Esophagus squamous epithelium (tissue), 5 donors: ENCODE measurements at regions not wholly inside any gene's neighbourhood (a gene's known extent, or its start where the extent isn't known, plus 50 kb on each side); places are given as distances from the start of the nearest gene placed in this dataset.

Experiments used
- DNase-seq: peaks from one replicate; lab custom pipeline; 2025; lab: John Stamatoyannopoulos, UW
- H3K27ac ChIP-seq, 4 donors: fragments of 200-600 bp; sonication (generic); one replicate each; pipeline ENCODE4 v1.5.1; 2016 to 2019; ENCODE audit warnings: mild to moderate bottlenecking in 1 of 4
- H3K27me3 ChIP-seq, 4 donors: fragments of 200-600 bp; sonication (generic); 1 replicate in 3 of 4; 2 replicates in 1 of 4; pipeline versions ENCODE4 v1.5.1 to v1.6.0; 2017 to 2021; ENCODE audit warnings: antibody characterized with exemption in 1 of 4
- H3K36me3 ChIP-seq, 3 donors: fragments of 200-600 bp; sonication (generic); one replicate each; pipeline ENCODE4 v1.5.1; 2016 to 2019
- H3K4me1 ChIP-seq, 3 donors: fragments of 200-600 bp; sonication (generic); one replicate each; pipeline ENCODE4 v1.5.1; 2017 to 2019
- H3K4me3 ChIP-seq, 4 donors: fragments of 200-600 bp; sonication (generic); 1 replicate in 3 of 4; 2 replicates in 1 of 4; pipeline ENCODE4 v1.5.1; 2016 to 2019; ENCODE audit warnings: mild to moderate bottlenecking in 2 of 4, moderate library complexity in 1 of 4
- H3K9me3 ChIP-seq, 3 donors: fragments of 200-600 bp; sonication (generic); one replicate each; pipeline ENCODE4 v1.5.1; 2016 to 2019
- POLR2A ChIP-seq, 4 donors: fragments of 450-650 bp; IDR thresholded peaks; one replicate each; pipeline ENCODE4 v1.6.1; 2017; ENCODE audit warnings: antibody characterized with exemption in 4 of 4, mild to moderate bottlenecking in 4 of 4, moderate library complexity in 3 of 4
- WGBS, 2 donors: methylation state at CpG; one replicate each; pipeline ENCODE4 v1.1.5; 2018; 5-methylcytosine and 5-hydroxymethylcytosine counted together
- intact Hi-C: fragments of 100-400 bp; cut with DNase I; formaldehyde crosslinking; loops from one replicate; pipeline ENCODE4 v1.15.0; 2022
- TF ChIP-seq, protein P1 (sequence below), 6 experiments: fragments of 450-650 bp in 4 of 6; fragments of 200-600 bp in 2 of 6; sonication (generic) in 2 of 6; IDR thresholded peaks; one replicate each; pipeline ENCODE4 v1.5.1; 2016 to 2019; ENCODE audit warnings: antibody characterized with exemption in 6 of 6, mild to moderate bottlenecking in 4 of 6, moderate library complexity in 4 of 6
- donor health status: DM: yes; HTN: yes; CAD: no.

DNA sequence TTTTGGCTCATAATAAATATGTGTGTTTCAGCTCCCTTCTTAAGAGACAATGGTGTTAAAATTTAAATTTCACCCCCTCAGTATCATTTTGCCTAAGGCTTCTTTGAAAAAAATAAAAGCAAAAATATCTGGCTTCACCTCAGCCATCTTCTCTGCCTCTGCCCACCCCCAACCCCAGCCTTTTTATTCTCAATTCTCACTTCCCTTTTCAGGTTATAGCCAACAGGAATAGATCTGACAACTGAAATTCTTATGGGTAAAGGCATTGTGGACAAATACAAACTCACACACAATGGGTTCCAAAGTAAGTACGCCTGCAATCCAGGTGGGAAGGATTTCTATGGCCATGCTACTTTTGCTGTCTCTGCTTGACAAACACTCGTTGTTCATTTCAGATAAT lies 399.0 kb upstream of the ARRDC4 start:
- intact Hi-C loops: no loop called here
- TF ChIP-seq POLR2A (IDR thresholded peaks at IDR 0.05): no peak
- TF ChIP-seq, protein P1, sequence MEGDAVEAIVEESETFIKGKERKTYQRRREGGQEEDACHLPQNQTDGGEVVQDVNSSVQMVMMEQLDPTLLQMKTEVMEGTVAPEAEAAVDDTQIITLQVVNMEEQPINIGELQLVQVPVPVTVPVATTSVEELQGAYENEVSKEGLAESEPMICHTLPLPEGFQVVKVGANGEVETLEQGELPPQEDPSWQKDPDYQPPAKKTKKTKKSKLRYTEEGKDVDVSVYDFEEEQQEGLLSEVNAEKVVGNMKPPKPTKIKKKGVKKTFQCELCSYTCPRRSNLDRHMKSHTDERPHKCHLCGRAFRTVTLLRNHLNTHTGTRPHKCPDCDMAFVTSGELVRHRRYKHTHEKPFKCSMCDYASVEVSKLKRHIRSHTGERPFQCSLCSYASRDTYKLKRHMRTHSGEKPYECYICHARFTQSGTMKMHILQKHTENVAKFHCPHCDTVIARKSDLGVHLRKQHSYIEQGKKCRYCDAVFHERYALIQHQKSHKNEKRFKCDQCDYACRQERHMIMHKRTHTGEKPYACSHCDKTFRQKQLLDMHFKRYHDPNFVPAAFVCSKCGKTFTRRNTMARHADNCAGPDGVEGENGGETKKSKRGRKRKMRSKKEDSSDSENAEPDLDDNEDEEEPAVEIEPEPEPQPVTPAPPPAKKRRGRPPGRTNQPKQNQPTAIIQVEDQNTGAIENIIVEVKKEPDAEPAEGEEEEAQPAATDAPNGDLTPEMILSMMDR (IDR thresholded peaks at IDR 0.05): no peak
- DNase-seq: no peak
- Histone ChIP-seq H3K4me3 (no peak overlapping the region), H3K36me3 (no peaks in the 10 kb centered on the region), H3K27me3 (no peaks in the 10 kb centered on the region), H3K27ac (no peak overlapping the region), H3K4me1 (no peaks in the 10 kb centered on the region), H3K9me3 (no peaks in the 10 kb centered on the region)
- WGBS, 2 donors: 47 to 71% methylated on average over 2 of the region's 2 CpGs

DNA sequence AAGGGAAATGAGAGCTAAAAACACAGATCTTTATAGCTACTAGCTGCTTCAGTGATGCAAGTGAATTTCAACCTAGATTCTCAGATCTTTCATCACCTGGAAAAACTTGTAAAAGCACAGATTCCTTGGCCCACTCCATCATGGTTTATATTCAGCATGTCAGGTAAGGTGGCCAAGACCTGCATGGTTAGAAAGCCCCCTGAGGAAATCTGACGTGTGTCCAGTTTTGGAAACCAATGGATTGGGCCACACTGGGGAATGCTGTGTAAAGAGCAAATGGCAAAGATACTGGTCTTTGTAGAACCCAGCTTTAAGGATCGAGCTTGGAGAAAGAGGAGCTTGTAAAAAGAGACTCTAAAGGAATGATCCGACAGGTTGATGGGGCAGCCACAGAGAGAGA lies 397.0 kb upstream of the ARRDC4 start:
- TF ChIP-seq, protein P1 (IDR thresholded peaks at IDR 0.05): no peak
- TF ChIP-seq POLR2A (IDR thresholded peaks at IDR 0.05): no peak
- Histone ChIP-seq H3K27me3 (no peaks in the 10 kb centered on the region), H3K36me3 (no peaks in the 10 kb centered on the region), H3K4me3 (no peak overlapping the region), H3K4me1 (no peaks in the 10 kb centered on the region), H3K9me3 (no peaks in the 10 kb centered on the region), H3K27ac (no peak overlapping the region)
- no peak for DNase-seq
- 69% methylated on average over 3 of the region's 3 CpGs for WGBS, 2 donors
- intact Hi-C loops: no loop called here

DNA sequence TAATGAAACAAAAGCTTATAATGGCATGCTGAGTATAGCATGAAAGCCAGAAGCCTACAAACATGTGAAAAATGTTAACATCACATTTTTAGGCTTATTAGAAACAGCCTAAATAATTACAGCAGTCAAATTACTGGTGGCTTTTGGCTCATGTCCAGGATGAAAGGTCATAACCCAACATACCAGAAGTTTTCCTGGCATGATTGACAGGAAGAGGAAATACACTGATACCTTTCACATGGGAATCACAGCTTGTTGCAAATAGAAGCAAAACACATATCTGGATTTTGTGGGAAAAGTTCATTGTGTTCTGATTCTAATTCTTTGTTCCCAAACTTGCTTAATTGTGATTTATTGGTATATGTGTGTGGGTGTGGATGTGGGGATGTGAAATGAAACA lies 393.5 kb upstream of the ARRDC4 start:
- Histone ChIP-seq H3K36me3 (no peaks in the 10 kb centered on the region), H3K9me3 (peaks cover 0 to 6% (median 0%) of the 10 kb centered on the region in 3 donors), H3K4me1 (no peaks in the 10 kb centered on the region), H3K4me3 (no peak overlapping the region), H3K27ac (no peak overlapping the region), H3K27me3 (no peaks in the 10 kb centered on the region)
- intact Hi-C loops: no loop called here
- TF ChIP-seq, protein P1 (IDR thresholded peaks at IDR 0.05): no peak
- no peak for DNase-seq

DNA sequence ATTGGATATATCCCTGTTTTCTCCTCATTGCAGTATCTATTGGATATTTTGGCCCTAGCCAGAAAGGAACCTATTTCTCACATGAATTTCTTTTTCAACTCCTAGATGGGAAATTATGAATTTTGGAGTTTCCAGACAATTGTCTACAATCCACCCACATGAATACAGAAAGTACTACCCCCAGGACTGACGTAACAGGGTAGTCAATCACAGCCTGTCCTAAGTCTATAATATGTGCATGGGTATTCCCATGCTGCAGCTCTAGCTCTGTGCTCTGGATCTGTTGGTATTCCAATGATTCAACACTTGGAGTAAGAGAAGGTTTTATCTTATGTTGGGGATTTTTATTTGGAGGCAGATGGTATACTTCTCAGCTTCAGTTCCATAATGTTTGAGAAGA lies 393.1 kb upstream of the ARRDC4 start:
- Histone ChIP-seq H3K4me3 (no peak overlapping the region), H3K36me3 (no peaks in the 10 kb centered on the region), H3K27me3 (no peaks in the 10 kb centered on the region), H3K4me1 (no peaks in the 10 kb centered on the region), H3K9me3 (peaks cover 0 to 6% (median 0%) of the 10 kb centered on the region in 3 donors), H3K27ac (no peak overlapping the region)
- TF ChIP-seq, protein P1 (IDR thresholded peaks at IDR 0.05): no peak
- no peak for TF ChIP-seq POLR2A (IDR thresholded peaks at IDR 0.05)
- WGBS, 2 donors: 38 to 63% methylated on average over 1 of the region's 1 CpG
- no peak for DNase-seq
- intact Hi-C loops: no loop called here

DNA sequence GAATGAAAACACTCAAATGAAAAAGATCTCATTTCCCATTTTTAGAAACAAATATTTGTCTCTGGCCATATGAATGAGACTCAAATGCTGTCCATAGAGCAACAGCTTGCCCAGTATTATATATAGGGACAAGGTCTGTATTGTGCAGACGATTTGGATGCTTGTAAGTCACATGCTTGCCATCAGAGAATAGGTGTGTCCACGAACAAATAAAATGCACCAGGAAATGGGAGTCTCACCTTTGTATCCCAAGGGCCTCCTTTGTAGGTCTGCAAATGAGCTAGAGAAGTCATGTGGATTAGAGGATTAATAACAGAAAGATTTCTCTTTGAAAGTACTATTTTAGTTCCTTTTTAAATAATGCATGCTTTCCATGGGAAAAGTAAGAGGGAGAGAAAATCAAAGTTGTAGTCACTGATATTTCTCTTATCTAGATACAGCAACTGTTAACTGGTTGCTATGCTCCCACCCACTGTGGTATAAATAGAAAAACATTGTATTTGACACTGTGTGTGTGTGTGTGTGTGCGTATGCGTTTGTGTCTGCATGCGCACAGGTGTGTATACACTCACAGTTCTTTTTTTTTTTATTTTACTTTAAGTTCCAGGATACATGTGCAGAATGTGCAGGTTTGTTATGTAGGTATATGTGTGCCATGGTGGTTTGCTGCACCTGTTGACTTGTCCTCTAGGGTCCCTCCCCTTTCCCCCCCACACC lies 383.4 kb upstream of the ARRDC4 start:
- intact Hi-C loops: no loop called here
- Histone ChIP-seq H3K4me1 (no peaks in the 10 kb centered on the region), H3K9me3 (no peaks in the 10 kb centered on the region), H3K4me3 (no peak overlapping the region), H3K36me3 (no peaks in the 10 kb centered on the region), H3K27me3 (no peaks in the 10 kb centered on the region), H3K27ac (no peak overlapping the region)
- WGBS, 2 donors: 29 to 48% methylated on average over 5 of the region's 5 CpGs
- no peak for DNase-seq
- TF ChIP-seq POLR2A (IDR thresholded peaks at IDR 0.05): no peak
- TF ChIP-seq, protein P1 (IDR thresholded peaks at IDR 0.05): no peak
